PC-9 (cell line): ENCODE measurements at regions not wholly inside any gene's neighbourhood (a gene's known extent, or its start where the extent isn't known, plus 50 kb on each side); places are given as distances from the start of the nearest gene placed in this dataset.
A peak's percentile ranks its signal among the peaks of the same experiment; 100 is the strongest.

Source experiments
- BruUV-seq: library from RNA; stranded (reverse); fragments of 400-500 nt; replicated peaks from 2 replicates; lab custom pipeline; 2021; lab: Mats Ljungman, UMichigan
- CTCF ChIA-PET: fragments of 300-600 bp; sonication (Branson Sonifier 250); formaldehyde crosslinking; loops from one replicate; lab custom pipeline; 2022; ENCODE audit warnings: antibody characterized with exemption; lab: Charles Lee
- POLR2A ChIA-PET: fragments of 300-600 bp; sonication (Branson Sonifier 250); formaldehyde crosslinking; loops from one replicate; lab custom pipeline; 2022; ENCODE audit warnings: antibody characterized with exemption; ENCODE audit not compliant: unreplicated experiment; lab: Charles Lee
- DNase-seq, 2 experiments: peaks; one replicate each; pipeline versions ENCODE4 v3.0.0 to v3.0.0-alpha.2; 2015 to 2022; ENCODE audit warnings: mixed read lengths in 1 of 2
- H2AFZ ChIP-seq: fragments of 200-600 bp; sonication (generic); 2 replicates; pipeline ENCODE4 v1.8.1; 2017; ENCODE audit warnings: antibody characterized with exemption
- H3F3A ChIP-seq: fragments of 200-600 bp; sonication (generic); 2 replicates; pipeline ENCODE4 v1.8.1; 2017; ENCODE audit warnings: antibody characterized with exemption, mild to moderate bottlenecking, low read depth; ENCODE audit not compliant: insufficient read depth
- H3K27ac ChIP-seq: fragments of 200-600 bp; sonication (generic); 2 replicates; pipeline ENCODE4 v1.6.1; 2016; ENCODE audit warnings: mixed run types
- H3K27me3 ChIP-seq: fragments of 200-600 bp; sonication (generic); 2 replicates; pipeline ENCODE4 v1.6.1; 2016; ENCODE audit warnings: low read depth, mixed run types; ENCODE audit not compliant: insufficient read depth
- H3K36me3 ChIP-seq: fragments of 200-600 bp; sonication (generic); 2 replicates; pipeline ENCODE4 v1.6.1; 2016; ENCODE audit warnings: low read depth, mixed run types
- H3K4me1 ChIP-seq: fragments of 200-600 bp; sonication (generic); replicated peaks from 2 replicates; pipeline ENCODE4 v1.6.1; 2016; ENCODE audit warnings: mixed run types; ENCODE audit not compliant: insufficient read depth
- H3K4me2 ChIP-seq: fragments of 200-600 bp; sonication (generic); 2 replicates; pipeline ENCODE4 v1.6.1; 2017; ENCODE audit warnings: mixed run types
- H3K4me3 ChIP-seq: fragments of 200-600 bp; sonication (generic); 2 replicates; pipeline ENCODE4 v1.6.1; 2016; ENCODE audit warnings: mixed run types
- H3K79me2 ChIP-seq: fragments of 200-600 bp; sonication (generic); 2 replicates; pipeline ENCODE4 v1.6.1; 2017; ENCODE audit warnings: low read depth, mixed run types
- H3K9me2 ChIP-seq: fragments of 200-600 bp; sonication (generic); 2 replicates; pipeline ENCODE4 v1.8.1; 2017; ENCODE audit warnings: mild to moderate bottlenecking; ENCODE audit not compliant: insufficient read depth
- H3K9me3 ChIP-seq: fragments of 200-600 bp; sonication (generic); 2 replicates; pipeline ENCODE4 v1.8.1; 2016; ENCODE audit warnings: low read depth; ENCODE audit not compliant: insufficient read depth
- H4K20me1 ChIP-seq: fragments of 200-600 bp; sonication (generic); 2 replicates; pipeline ENCODE4 v1.8.1; 2017; ENCODE audit not compliant: insufficient read depth
- CTCF ChIP-seq: fragments of 200-600 bp; sonication (generic); conservative IDR thresholded peaks from 2 replicates; pipeline ENCODE4 v1.6.1; 2017; ENCODE audit warnings: mixed run types, antibody characterized with exemption, mild to moderate bottlenecking, moderate library complexity
- EZH2 ChIP-seq: fragments of 200-600 bp; sonication (generic); IDR thresholded peaks from 2 replicates; pipeline ENCODE4 v1.8.0; 2017; ENCODE audit warnings: antibody characterized with exemption, low read depth
- intact Hi-C: fragments of 100-400 bp; cut with micrococcal nuclease; formaldehyde crosslinking; loops from one replicate; pipeline ENCODE4 v1.10.0; 2022; ENCODE audit not compliant: unreplicated experiment

- CTCF ChIA-PET: no interaction called here
- no peaks in the 10 kb centered on the region for H3K36me3 ChIP-seq
- BruUV-seq: no TSS peak
- no peak overlapping the region for H3K4me3 ChIP-seq
- no peaks in the 10 kb centered on the region for H3K4me1 ChIP-seq
- no peak for DNase-seq
- H3K9me2 ChIP-seq: no peaks in the 10 kb centered on the region; the same call in 1 of the 2 replicates
- no peak overlapping the region for H2AFZ ChIP-seq
- H4K20me1 ChIP-seq: no peaks in the 10 kb centered on the region
- intact Hi-C loops: no loop called here
- H3F3A ChIP-seq: no peaks in the 10 kb centered on the region
- H3K4me2 ChIP-seq: no peak overlapping the region
- H3K27me3 ChIP-seq: no peaks in the 10 kb centered on the region
- no peaks in the 10 kb centered on the region for H3K79me2 ChIP-seq
- H3K27ac ChIP-seq: no peak overlapping the region
- H3K9me3 ChIP-seq: no peaks in the 10 kb centered on the region
- no peak for TF ChIP-seq CTCF
- no peak for TF ChIP-seq EZH2
- POLR2A ChIA-PET: no interaction called here
Measured at GRCh38 chr12:21993438-21993981, 52.3 kb upstream of the ABCC9 start.

- H4K20me1 ChIP-seq: no peaks in the 10 kb centered on the region
- H3K27me3 ChIP-seq: no peaks in the 10 kb centered on the region
- intact Hi-C loops: no loop called here
- no peak overlapping the region for H3K4me2 ChIP-seq
- H3K36me3 ChIP-seq: no peaks in the 10 kb centered on the region
- no peaks in the 10 kb centered on the region for H3K9me2 ChIP-seq
- H3K4me3 ChIP-seq: no peak overlapping the region
- DNase-seq: no peak
- no peaks in the 10 kb centered on the region for H3F3A ChIP-seq
- POLR2A ChIA-PET: no interaction called here
- no peak overlapping the region for H3K27ac ChIP-seq
- no peak for TF ChIP-seq CTCF
- no peak for TF ChIP-seq EZH2
- H3K4me1 ChIP-seq: no peaks in the 10 kb centered on the region
- 0 out of 2 replicates have a peak overlapping the region, but pooled peaks have one; percentile 22 for H2AFZ ChIP-seq
- CTCF ChIA-PET: no interaction called here
- H3K9me3 ChIP-seq: no peaks in the 10 kb centered on the region
- no TSS peak for BruUV-seq
- no peaks in the 10 kb centered on the region for H3K79me2 ChIP-seq
Measured at GRCh38 chr12:21992823-21993222, 51.6 kb upstream of the ABCC9 start.

GRCh38 chr12:21991526-21991925, 50.3 kb upstream of the ABCC9 start:
- BruUV-seq: no TSS peak
- H3K27me3 ChIP-seq: no peaks in the 10 kb centered on the region
- no peak overlapping the region for H2AFZ ChIP-seq
- ChIA-PET POLR2A (no interaction called here), CTCF (interaction anchor here (0.6 kb wide), 2 partner anchors 294 to 344 kb away, joined by 4 read pairs; no protein-coding TSS in a partner anchor)
- no peak overlapping the region for H3K4me3 ChIP-seq
- H3K4me2 ChIP-seq: no peak overlapping the region
- no peaks in the 10 kb centered on the region for H3K4me1 ChIP-seq
- no peaks in the 10 kb centered on the region for H3K9me3 ChIP-seq
- no peaks in the 10 kb centered on the region for H3K36me3 ChIP-seq
- intact Hi-C loops: no loop called here
- H3K9me2 ChIP-seq: no peaks in the 10 kb centered on the region
- no peak for TF ChIP-seq CTCF
- no peak for TF ChIP-seq EZH2
- no peaks in the 10 kb centered on the region for H3F3A ChIP-seq
- H4K20me1 ChIP-seq: no peaks in the 10 kb centered on the region
- no peak overlapping the region for H3K27ac ChIP-seq
- no peaks in the 10 kb centered on the region for H3K79me2 ChIP-seq
- DNase-seq: no peak
